HG03520 (cell line): ENCODE measurements at regions not wholly inside any gene's neighbourhood (a gene's known extent, or its start where the extent isn't known, plus 50 kb on each side); places are given as distances from the start of the nearest gene placed in this dataset.

Experiments used
- ATAC-seq: cut with Tn5 transposase; IDR thresholded peaks from one replicate; pipeline ENCODE4 v1.9.1; 2021; ENCODE audit warnings: mild to moderate bottlenecking, moderate library complexity; ENCODE audit not compliant: unreplicated experiment

DNA sequence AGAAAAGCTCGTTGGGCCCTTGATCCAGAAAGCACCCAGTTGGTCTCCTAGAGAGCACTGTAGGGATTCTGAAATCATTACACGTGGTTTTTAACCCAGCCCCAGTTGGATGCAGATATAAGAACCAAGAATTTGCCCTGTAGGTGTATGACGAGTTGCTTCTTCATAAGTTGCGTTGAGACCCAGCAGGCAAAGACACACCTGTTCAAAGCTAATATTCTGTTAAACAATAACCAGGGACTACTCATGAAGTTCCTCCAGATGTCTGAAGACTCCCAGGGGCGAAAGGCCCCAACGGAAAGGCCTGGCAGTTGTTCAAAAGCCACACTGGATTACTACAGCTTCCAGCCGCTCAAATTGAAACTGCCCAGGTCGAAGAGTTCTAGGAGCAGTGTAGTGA, 88.6 kb upstream of the HNRNPU start:
- peak; percentile 90 for ATAC-seq

DNA sequence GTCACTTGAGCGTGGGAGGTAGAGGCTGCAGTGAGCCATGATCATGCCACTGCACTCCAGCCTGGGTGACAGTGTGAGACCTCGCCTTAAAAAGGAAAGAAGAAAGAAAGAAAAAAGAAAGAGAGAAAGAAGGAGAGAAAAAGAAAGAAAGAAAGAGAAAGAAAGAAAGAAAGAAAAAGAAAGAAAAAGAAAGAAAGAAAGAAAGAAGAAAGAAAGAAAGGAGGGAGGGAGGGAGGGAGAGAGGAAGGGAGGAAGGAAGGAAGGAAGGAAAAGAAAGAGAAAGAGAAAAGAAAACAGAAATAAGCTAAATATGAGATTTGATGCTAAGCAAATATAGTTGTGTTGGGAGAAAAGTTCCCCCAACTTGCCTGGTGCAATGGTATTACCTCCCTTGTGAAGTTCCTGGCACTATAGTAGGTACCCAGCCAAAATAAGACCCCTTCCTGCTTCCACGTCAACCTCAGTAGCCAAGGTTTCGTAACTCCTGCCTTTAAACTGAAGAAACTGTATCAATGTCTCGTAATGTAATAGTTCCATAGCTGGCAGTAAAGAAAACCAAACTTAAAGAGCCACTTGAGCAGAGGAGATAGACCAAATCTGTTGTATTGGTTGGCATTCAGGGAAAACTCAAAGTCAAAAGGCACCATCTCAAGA, 88.1 kb upstream of the HNRNPU start:
- no peak for ATAC-seq

GRCh38 chr1:244948416-244948815, 84.1 kb upstream of the HNRNPU start:
- no peak for ATAC-seq

GRCh38 chr1:244945109-244945671, 80.8 kb upstream of the HNRNPU start:
- peak; percentile 82 for ATAC-seq

- peak; percentile 70 for ATAC-seq
Measured at GRCh38 chr1:244941121-244941520, 76.8 kb upstream of the HNRNPU start.

GRCh38 chr1:244937099-244937498, 72.8 kb upstream of the HNRNPU start:
- no peak for ATAC-seq

- ATAC-seq = peak; percentile 53
Measured at GRCh38 chr1:244920911-244921761, 56.8 kb upstream of the HNRNPU start.

DNA sequence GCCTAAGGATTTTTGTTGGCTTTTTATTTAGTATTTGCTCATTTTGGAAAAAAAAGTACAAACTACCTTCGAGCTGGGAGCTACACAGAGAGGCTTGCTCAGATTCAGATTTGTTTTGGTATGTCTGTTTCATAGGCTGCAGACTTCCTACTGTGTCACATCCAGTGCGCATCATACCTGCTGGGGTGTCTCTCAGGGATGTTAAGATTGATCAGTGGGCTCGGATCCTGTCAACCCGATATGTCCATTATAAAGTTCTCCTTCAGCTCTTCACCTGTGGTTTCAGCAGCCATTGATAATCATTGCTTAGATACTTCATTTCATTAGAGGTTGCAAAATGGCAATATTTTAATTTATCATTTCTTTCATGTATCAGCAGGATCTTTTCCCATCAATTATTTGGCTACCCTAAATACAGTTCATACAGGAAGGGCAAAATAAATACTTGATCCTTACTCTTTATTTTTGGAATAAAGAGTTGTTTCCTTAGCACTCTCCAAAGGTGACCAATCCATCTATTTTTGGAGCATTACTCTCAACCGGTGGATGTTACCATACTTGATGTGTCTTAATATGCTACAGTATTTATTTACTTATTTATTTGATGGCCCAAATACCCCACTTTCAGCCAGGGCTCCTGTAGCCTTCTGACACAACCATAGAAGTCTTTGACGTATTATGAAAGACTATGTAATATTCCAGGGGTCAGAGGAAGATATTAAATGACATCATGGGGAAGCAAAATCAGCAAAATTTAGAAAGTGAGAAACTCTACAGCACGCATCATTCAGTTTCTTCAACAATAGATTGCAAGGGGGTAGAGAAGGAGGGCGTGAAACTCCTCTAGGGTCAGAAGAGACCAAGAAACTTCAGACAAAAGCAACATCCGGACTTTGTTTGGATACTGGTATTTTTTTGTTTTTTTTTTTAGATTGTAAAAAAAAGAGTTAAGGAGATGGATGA, 55.3 kb upstream of the HNRNPU start:
- no peak for ATAC-seq

GRCh38 chr1:244918421-244919319, 54.3 kb upstream of the HNRNPU start:
- ATAC-seq = peak; percentile 57

DNA sequence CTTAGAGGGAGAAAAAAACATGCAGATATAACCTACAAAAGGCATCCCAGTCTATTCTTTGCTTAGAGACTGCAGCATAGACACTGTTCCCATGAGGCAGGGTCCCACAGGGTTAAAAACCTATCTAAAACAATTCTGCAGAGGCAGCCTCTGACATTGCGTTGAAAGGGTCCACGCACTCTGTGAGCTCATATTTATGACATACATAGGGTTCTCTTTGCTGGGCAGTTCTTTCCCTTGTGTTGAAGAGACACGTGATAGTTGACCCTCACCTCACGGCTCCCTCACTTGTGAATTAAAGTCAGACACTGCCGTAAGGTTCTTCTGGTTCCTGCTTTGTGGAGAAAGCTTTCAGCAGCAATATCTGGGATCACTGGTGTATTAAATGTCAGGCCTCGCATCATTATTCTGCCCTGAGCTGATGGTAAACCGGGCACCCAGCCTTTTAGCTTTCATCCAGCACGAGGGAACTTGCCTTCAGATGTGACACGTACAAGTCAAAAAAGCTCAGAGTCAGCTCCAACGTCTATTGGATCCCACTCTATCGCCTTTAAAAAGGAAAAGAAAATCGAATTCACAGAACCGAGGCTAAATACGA, 52.8 kb upstream of the HNRNPU start:
- no peak for ATAC-seq

DNA sequence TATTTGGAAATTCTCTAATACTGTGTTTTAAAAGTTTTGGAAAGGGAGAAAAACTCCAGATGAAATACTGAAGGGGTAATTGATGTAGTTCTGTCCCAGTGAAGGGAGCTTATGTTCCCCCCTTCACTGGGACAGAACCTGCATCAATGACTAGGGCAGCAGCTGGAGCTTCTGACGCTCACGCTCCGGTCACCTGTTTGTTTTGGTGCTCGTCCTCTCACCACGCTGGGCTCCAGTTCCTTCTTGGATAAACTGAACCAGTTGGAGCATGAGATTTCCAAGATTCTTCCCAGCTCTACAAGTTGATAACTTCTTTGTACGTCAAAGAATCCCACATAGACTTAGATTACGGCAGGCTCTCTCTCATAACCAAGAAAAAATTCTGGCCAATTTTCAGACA, 51.4 kb upstream of the HNRNPU start:
- no peak for ATAC-seq

DNA sequence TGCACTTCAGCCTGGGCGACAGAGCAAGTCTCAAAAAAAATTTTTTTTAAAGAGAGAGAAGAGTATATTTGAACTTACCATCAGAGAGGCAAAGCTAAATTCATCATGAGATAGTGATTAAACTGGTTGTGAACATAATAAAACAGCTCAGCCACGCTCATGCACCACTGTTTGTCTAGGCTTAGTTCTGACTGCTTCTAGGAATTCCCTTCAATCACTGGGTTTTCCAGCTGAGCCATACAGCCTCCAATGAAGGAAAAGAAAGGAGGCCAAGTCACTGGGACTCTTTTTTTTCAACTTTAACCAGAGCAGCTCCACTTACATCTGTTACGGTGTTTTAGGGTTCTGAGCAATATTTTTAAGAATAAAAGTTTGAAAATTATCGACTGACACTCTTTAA, 50.4 kb upstream of the HNRNPU start:
- no peak for ATAC-seq
